ENCODE measurements at regions not wholly inside any gene's neighbourhood (a gene's known extent, or its start where the extent isn't known, plus 50 kb on each side); places are given as distances from the start of the nearest gene placed in this dataset.

- H3K4me3 ChIP-seq (ENCODE audit: low read depth, low read length): no peak overlapping the region
- POLR2A ChIA-PET: no interaction called here
- CTCF ChIA-PET: interaction anchor here (1.3 kb wide), 1 partner anchor 135 kb away, joined by 3 read pairs; no protein-coding TSS in a partner anchor
- TF ChIP-seq CTCF (IDR thresholded peaks at IDR 0.05; ENCODE audit: insufficient read depth, low read length, missing control alignments): no peak
- DNase-seq (ENCODE audit: low read depth, low spot score): no peak
Observed at GRCh38 chr16:86384980-86385379, 125.3 kb upstream of the FOXF1 start.

GRCh38 chr16:86387468-86388440 lies 122.6 kb upstream of the FOXF1 start:
- DNase-seq (ENCODE audit: low read depth, low spot score): peak; percentile 93
- ChIA-PET POLR2A (interaction anchor here (0.9 to 1.0 kb wide), 2 partner anchors 9 to 11 kb away, joined by 3 read pairs; no protein-coding TSS in a partner anchor), CTCF (interaction anchor here (1.1 to 1.3 kb wide), 2 partner anchors 12 to 13 kb away, joined by 3 to 4 read pairs; no protein-coding TSS in a partner anchor)
- TF ChIP-seq CTCF (IDR thresholded peaks at IDR 0.05; ENCODE audit: insufficient read depth, low read length, missing control alignments): no peak
- no peak overlapping the region for H3K4me3 ChIP-seq (ENCODE audit: low read depth, low read length)

- DNase-seq (ENCODE audit: low read depth, low spot score): no peak
- POLR2A ChIA-PET: no interaction called here
- no peak for TF ChIP-seq CTCF (IDR thresholded peaks at IDR 0.05; ENCODE audit: insufficient read depth, low read length, missing control alignments)
- H3K4me3 ChIP-seq (ENCODE audit: low read depth, low read length): no peak overlapping the region
- CTCF ChIA-PET: no interaction called here
Observed at GRCh38 chr16:86388976-86389375, 121.4 kb upstream of the FOXF1 start.

- no peak for TF ChIP-seq CTCF (IDR thresholded peaks at IDR 0.05; ENCODE audit: insufficient read depth, low read length, missing control alignments)
- CTCF ChIA-PET: interaction anchor here (0.7 to 1.2 kb wide), 3 partner anchors 20 to 47 kb away, joined by 3 read pairs; no protein-coding TSS in a partner anchor
- no peak for DNase-seq (ENCODE audit: low read depth, low spot score)
- no peak overlapping the region for H3K4me3 ChIP-seq (ENCODE audit: low read depth, low read length)
- POLR2A ChIA-PET: no interaction called here
Observed at GRCh38 chr16:86389566-86390328, 120.6 kb upstream of the FOXF1 start.

GRCh38 chr16:86390335-86390734 lies 120.0 kb upstream of the FOXF1 start:
- no peak overlapping the region for H3K4me3 ChIP-seq (ENCODE audit: low read depth, low read length)
- CTCF ChIA-PET: interaction anchor here (0.7 to 2.6 kb wide), 4 partner anchors 21 to 128 kb away, joined by 3 to 9 read pairs (median 3); no protein-coding TSS in a partner anchor
- POLR2A ChIA-PET: interaction anchor here (1.0 kb wide), 1 partner anchor 11 kb away, joined by 4 read pairs; no protein-coding TSS in a partner anchor
- DNase-seq (ENCODE audit: low read depth, low spot score): no peak
- no peak for TF ChIP-seq CTCF (IDR thresholded peaks at IDR 0.05; ENCODE audit: insufficient read depth, low read length, missing control alignments)

All from AG04449 (cell line).